Breast epithelium (tissue), 3 donors: ENCODE measurements at regions not wholly inside any gene's neighbourhood (a gene's known extent, or its start where the extent isn't known, plus 50 kb on each side); places are given as distances from the start of the nearest gene placed in this dataset.

Experiments
- CTCF ChIP-seq, 3 donors: fragments of 450-650 bp; IDR thresholded peaks; one replicate each; pipeline ENCODE4 v1.5.1; 2016 to 2017; ENCODE audit warnings: antibody characterized with exemption in 3 of 3, mild to moderate bottlenecking in 3 of 3, moderate library complexity in 3 of 3
- POLR2AphosphoS5 ChIP-seq, 3 donors: sonication (generic); formaldehyde crosslinking; IDR thresholded peaks; one replicate each; pipeline ENCODE4 v1.6.1; 2017; ENCODE audit warnings: antibody characterized with exemption in 3 of 3

- TF ChIP-seq CTCF (IDR thresholded peaks at IDR 0.05), result no peak
- no peak for TF ChIP-seq POLR2AphosphoS5 (IDR thresholded peaks at IDR 0.05)
Observed at GRCh38 chr14:59036134-59036533, 152.3 kb upstream of the DAAM1 start.
